PC-3 (cell line): ENCODE measurements at regions not wholly inside any gene's neighbourhood (a gene's known extent, or its start where the extent isn't known, plus 50 kb on each side); places are given as distances from the start of the nearest gene placed in this dataset.

Experiments used
- CTCF ChIP-seq: fragments of 300-600 bp; sonication (generic); conservative IDR thresholded peaks from 2 replicates; pipeline ENCODE4 v1.5.1; 2017; ENCODE audit warnings: antibody characterized with exemption, low read depth, mild to moderate bottlenecking, low read length
- EZH2phosphoT487 ChIP-seq: fragments of 300-600 bp; sonication (generic); IDR thresholded peaks from 2 replicates; pipeline ENCODE4 v1.6.1; 2018; ENCODE audit warnings: mild to moderate bottlenecking, antibody characterized with exemption, low read length, borderline replicate concordance

- no peak for TF ChIP-seq EZH2phosphoT487
- no peak for TF ChIP-seq CTCF
Observed at GRCh38 chr4:126470862-126471261, 1156.1 kb downstream of the FAT4 start.
